HUES64 (cell line): ENCODE measurements at regions not wholly inside any gene's neighbourhood (a gene's known extent, or its start where the extent isn't known, plus 50 kb on each side); places are given as distances from the start of the nearest gene placed in this dataset.
"Not testable (repeated sequence)": the region's sequence is repeated elsewhere in the genome, so short reads cannot be mapped to it uniquely, and the experiment has no call there.

ENCODE experiments used
- H3K27ac ChIP-seq: 2 replicates; pipeline ENCODE4 v1.7.0; 2013; ENCODE audit warnings: low read depth, low read length, inconsistent platforms
- H3K27me3 ChIP-seq: 2 replicates; pipeline ENCODE4 v1.6.1; 2013; ENCODE audit warnings: mild to moderate bottlenecking, low read length; ENCODE audit not compliant: insufficient read depth
- H3K36me3 ChIP-seq: 2 replicates; pipeline ENCODE4 v1.6.1; 2013; ENCODE audit warnings: mild to moderate bottlenecking, low read length; ENCODE audit not compliant: insufficient read depth
- H3K4me1 ChIP-seq: 2 replicates; pipeline ENCODE4 v1.6.1; 2013; ENCODE audit warnings: mild to moderate bottlenecking, low read length, moderate library complexity; ENCODE audit not compliant: insufficient read depth
- H3K4me3 ChIP-seq: 2 replicates; pipeline ENCODE4 v1.5.1; 2013; ENCODE audit warnings: mild to moderate bottlenecking, low read length, moderate library complexity
- H3K9ac ChIP-seq: 2 replicates; pipeline ENCODE4 v1.6.1; 2013; ENCODE audit warnings: mild to moderate bottlenecking, low read depth, low read length
- H3K9me3 ChIP-seq: 2 replicates; pipeline ENCODE4 v1.6.1; 2013; ENCODE audit warnings: low read depth, low read length; ENCODE audit not compliant: insufficient read depth
- WGBS: fragments of 150-250, 120-280 bp; methylation state at CpG from one replicate; pipeline ENCODE4 v1.1.7; 2013; ENCODE audit warnings: missing lambda C conversion rate; 5-methylcytosine and 5-hydroxymethylcytosine counted together

- no peak overlapping the region for H3K27ac ChIP-seq
- no peak overlapping the region for H3K9ac ChIP-seq
- H3K9me3 ChIP-seq = no peaks in the 10 kb centered on the region
- H3K36me3 ChIP-seq = no peaks in the 10 kb centered on the region
- 96% methylated on average over 9 of the region's 9 CpGs for WGBS
- H3K27me3 ChIP-seq = no peaks in the 10 kb centered on the region
- no peaks in the 10 kb centered on the region for H3K4me1 ChIP-seq
- H3K4me3 ChIP-seq = no peak overlapping the region
Measured at GRCh38 chr1:14421977-14422609, 176.4 kb upstream of the KAZN start.

- H3K27ac ChIP-seq = no peak overlapping the region
- no peaks in the 10 kb centered on the region for H3K27me3 ChIP-seq
- H3K4me1 ChIP-seq = no peaks in the 10 kb centered on the region
- H3K36me3 ChIP-seq = no peaks in the 10 kb centered on the region
- 90% methylated on average over 9 of the region's 9 CpGs for WGBS
- no peaks in the 10 kb centered on the region for H3K9me3 ChIP-seq
- H3K9ac ChIP-seq = no peak overlapping the region
- no peak overlapping the region for H3K4me3 ChIP-seq
Measured at GRCh38 chr1:14424325-14425002, 174.0 kb upstream of the KAZN start.

GRCh38 chr1:14426854-14427253 is 171.6 kb upstream of the KAZN start:
- Histone ChIP-seq H3K4me3 (no peak overlapping the region), H3K9me3 (no peaks in the 10 kb centered on the region), H3K36me3 (no peaks in the 10 kb centered on the region), H3K27me3 (no peaks in the 10 kb centered on the region), H3K27ac (no peak overlapping the region), H3K9ac (no peak overlapping the region), H3K4me1 (no peaks in the 10 kb centered on the region)
- WGBS = 84% methylated on average over 2 of the region's 2 CpGs

GRCh38 chr1:14429577-14429976 is 168.9 kb upstream of the KAZN start:
- Histone ChIP-seq H3K9ac (no peak overlapping the region), H3K27me3 (no peaks in the 10 kb centered on the region), H3K27ac (no peak overlapping the region), H3K36me3 (no peaks in the 10 kb centered on the region), H3K4me3 (no peak overlapping the region), H3K9me3 (no peaks in the 10 kb centered on the region), H3K4me1 (no peaks in the 10 kb centered on the region)
- 92% methylated on average over 8 of the region's 9 CpGs for WGBS

GRCh38 chr1:14432728-14433127 is 165.8 kb upstream of the KAZN start:
- not testable (repeated sequence) for H3K9ac ChIP-seq, H3K9me3 ChIP-seq, H3K4me1 ChIP-seq, H3K4me3 ChIP-seq, H3K36me3 ChIP-seq, H3K27ac ChIP-seq, H3K27me3 ChIP-seq
- whole genome bisulfite sequencing = 100% methylated on average over 3 of the region's 3 CpGs

GRCh38 chr1:14435368-14436023 is 163.0 kb upstream of the KAZN start:
- H3K9me3 ChIP-seq = no peaks in the 10 kb centered on the region
- H3K27me3 ChIP-seq = no peaks in the 10 kb centered on the region
- H3K27ac ChIP-seq = no peak overlapping the region
- H3K4me3 ChIP-seq = no peak overlapping the region
- WGBS = 84% methylated on average over 14 of the region's 14 CpGs
- H3K4me1 ChIP-seq = no peaks in the 10 kb centered on the region
- H3K36me3 ChIP-seq = no peaks in the 10 kb centered on the region
- H3K9ac ChIP-seq = no peak overlapping the region

- Histone ChIP-seq H3K9me3 (no peaks in the 10 kb centered on the region), H3K4me3 (no peak overlapping the region), H3K27me3 (no peaks in the 10 kb centered on the region), H3K27ac (no peak overlapping the region), H3K36me3 (no peaks in the 10 kb centered on the region), H3K9ac (no peak overlapping the region), H3K4me1 (no peaks in the 10 kb centered on the region)
- 85% methylated on average over 13 of the region's 13 CpGs for WGBS
Measured at GRCh38 chr1:14437417-14437918, 161.0 kb upstream of the KAZN start.

GRCh38 chr1:14438127-14438769 is 160.2 kb upstream of the KAZN start:
- H3K27ac ChIP-seq = no peak overlapping the region
- H3K4me1 ChIP-seq = no peaks in the 10 kb centered on the region
- no peaks in the 10 kb centered on the region for H3K36me3 ChIP-seq
- no peak overlapping the region for H3K9ac ChIP-seq
- H3K4me3 ChIP-seq = no peak overlapping the region
- no peaks in the 10 kb centered on the region for H3K9me3 ChIP-seq
- H3K27me3 ChIP-seq = no peaks in the 10 kb centered on the region
- WGBS = 93% methylated on average over 6 of the region's 6 CpGs

- H3K27ac ChIP-seq = no peak overlapping the region
- H3K4me3 ChIP-seq = no peak overlapping the region
- no peaks in the 10 kb centered on the region for H3K9me3 ChIP-seq
- H3K27me3 ChIP-seq = no peaks in the 10 kb centered on the region
- no peaks in the 10 kb centered on the region for H3K36me3 ChIP-seq
- H3K4me1 ChIP-seq = no peaks in the 10 kb centered on the region
- H3K9ac ChIP-seq = no peak overlapping the region
- WGBS = 90% methylated on average over 1 of the region's 1 CpG
Measured at GRCh38 chr1:14439015-14439414, 159.5 kb upstream of the KAZN start.

- 96% methylated on average over 9 of the region's 9 CpGs for WGBS
- no peak overlapping the region for H3K4me3 ChIP-seq
- H3K9me3 ChIP-seq = no peaks in the 10 kb centered on the region
- no peak overlapping the region for H3K9ac ChIP-seq
- H3K36me3 ChIP-seq = no peaks in the 10 kb centered on the region
- no peaks in the 10 kb centered on the region for H3K4me1 ChIP-seq
- no peak overlapping the region for H3K27ac ChIP-seq
- H3K27me3 ChIP-seq = no peaks in the 10 kb centered on the region
Measured at GRCh38 chr1:14440166-14440565, 158.3 kb upstream of the KAZN start.

GRCh38 chr1:14440731-14441130 is 157.8 kb upstream of the KAZN start:
- H3K4me1 ChIP-seq = no peaks in the 10 kb centered on the region
- no peak overlapping the region for H3K27ac ChIP-seq
- no peaks in the 10 kb centered on the region for H3K36me3 ChIP-seq
- H3K9me3 ChIP-seq = no peaks in the 10 kb centered on the region
- H3K4me3 ChIP-seq = no peak overlapping the region
- H3K9ac ChIP-seq = no peak overlapping the region
- no peaks in the 10 kb centered on the region for H3K27me3 ChIP-seq
- WGBS = 93% methylated on average over 4 of the region's 4 CpGs
